Right hindlimb (tissue), 1 donor: ENCODE measurements at regions not wholly inside any gene's neighbourhood (a gene's known extent, or its start where the extent isn't known, plus 50 kb on each side); places are given as distances from the start of the nearest gene placed in this dataset.
"Not testable (repeated sequence)": the region's sequence is repeated elsewhere in the genome, so short reads cannot be mapped to it uniquely, and the experiment has no call there.

ENCODE experiments used
- DNase-seq: peaks from one replicate; pipeline ENCODE4 v3.0.0-alpha.2; 2018

DNA sequence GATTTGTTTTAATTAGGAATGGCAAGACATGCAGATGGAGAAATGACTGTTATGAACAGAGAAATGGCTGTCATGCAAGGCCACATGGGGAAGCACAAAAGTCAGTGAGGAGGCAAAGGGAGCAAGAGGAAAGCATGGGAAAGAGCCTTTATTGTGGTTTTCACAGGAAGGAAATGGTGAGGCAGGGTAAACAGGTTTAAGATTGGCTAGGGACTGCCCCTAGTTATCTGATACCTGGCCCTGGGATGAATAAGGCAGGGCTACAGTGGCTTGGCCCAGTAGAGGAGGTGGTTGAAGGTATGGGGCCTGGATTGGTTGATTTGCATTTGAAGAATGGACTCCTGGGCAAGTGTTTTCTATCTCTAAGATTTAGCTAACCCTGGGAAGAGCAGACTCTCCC lies 168.7 kb upstream of the CNOT2 start:
- no peak for DNase-seq

- no peak for DNase-seq
Measured at GRCh38 chr12:70077441-70077840, 165.8 kb upstream of the CNOT2 start.

- DNase-seq: no peak
Measured at GRCh38 chr12:70078161-70078560, 165.1 kb upstream of the CNOT2 start.

- no peak for DNase-seq
Measured at GRCh38 chr12:70080566-70080965, 162.7 kb upstream of the CNOT2 start.

GRCh38 chr12:70082997-70083676 lies 160.1 kb upstream of the CNOT2 start:
- DNase-seq: no peak

GRCh38 chr12:70083677-70084020 lies 159.6 kb upstream of the CNOT2 start:
- no peak for DNase-seq

DNA sequence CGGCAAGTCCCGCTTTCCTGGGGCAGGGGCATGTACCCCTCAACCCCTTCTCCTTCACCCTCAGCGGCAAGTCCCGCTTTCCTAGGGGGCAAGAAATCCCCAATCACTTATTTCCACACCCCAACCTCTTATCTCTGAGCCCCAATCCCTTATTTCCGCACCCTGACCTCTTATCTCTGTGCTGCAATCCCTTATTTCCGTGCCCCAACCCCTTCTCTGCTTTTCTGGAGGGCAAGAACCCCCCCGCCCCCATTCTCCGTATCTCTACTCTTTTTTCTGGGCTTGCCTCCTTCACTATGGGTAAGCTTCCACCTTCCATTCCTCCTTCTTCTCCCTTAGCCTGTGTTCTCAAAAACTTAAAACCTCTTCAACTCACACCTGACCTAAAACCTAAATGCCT lies 156.9 kb upstream of the CNOT2 start:
- not testable (repeated sequence) for DNase-seq

DNA sequence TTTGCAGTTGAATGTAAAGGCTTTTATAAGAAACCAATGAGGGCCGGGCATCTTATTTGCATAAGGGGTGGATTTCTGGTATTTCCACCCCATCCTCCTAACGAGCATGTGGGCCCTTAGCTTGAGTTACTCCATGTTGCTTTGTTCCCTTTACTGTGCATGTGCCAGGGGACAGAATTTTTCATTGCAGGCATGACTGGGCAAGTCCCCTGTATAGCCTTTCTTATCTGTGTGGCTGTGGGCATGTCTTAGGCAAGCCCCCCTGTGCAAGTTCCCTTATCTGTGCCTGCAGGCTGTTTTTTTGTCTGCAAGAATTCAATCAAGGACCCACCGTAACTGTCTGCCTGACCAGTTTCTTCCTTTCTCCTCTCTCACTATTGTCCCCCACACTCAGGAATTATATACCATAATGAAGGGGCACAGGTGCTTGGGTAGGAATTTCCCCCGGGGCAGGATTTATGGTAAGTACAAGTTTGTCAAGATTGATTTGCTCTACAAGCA lies 152.2 kb upstream of the CNOT2 start:
- no peak for DNase-seq

DNA sequence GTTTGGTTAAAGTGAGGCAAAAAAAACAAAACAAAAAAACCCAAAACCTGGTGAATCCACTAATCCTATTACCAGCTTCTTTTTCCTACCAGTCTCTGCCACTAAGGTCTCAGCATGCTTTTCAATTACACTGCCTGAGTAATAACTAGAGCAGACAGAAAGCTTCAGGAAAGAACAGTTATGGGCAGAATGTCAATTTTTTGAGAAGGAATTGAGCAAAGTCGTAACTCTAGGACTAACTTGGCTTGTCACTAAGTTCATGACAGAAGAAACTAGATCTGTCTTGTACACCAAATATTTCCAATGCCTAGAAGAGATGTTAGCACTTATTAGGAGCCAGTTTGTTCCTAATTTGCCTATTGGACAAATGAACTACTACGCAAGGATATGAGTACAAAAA lies 148.8 kb upstream of the CNOT2 start:
- no peak for DNase-seq

DNA sequence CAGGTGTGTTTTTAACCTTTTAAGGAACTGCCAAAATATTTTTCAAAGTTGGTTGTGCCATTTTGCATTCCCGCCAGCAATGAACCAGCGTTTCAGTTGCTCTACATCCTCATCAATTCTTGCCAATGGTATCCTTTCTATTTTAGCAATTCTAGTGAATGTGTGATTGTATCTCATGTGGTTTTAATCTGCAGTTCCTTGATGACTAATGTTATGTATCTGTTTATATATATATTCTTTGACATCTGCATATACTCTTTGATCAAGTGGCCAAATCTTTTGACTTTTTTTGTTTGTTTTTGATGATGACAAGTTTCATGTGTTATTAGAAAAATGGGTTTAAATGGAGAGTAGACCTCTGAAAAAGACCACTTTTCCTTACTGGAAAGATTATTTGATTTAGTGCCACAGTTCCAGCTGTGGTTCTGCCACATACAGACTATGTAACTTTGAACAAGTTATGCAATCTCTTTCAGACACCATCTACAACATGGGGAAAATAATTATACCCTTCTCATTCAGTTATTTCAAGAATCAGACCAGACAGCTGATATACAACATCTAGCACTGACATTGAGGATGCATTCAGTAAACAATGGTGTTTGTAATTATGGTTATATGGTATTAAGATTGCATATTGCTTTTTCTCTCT lies 146.3 kb upstream of the CNOT2 start:
- DNase-seq: no peak

GRCh38 chr12:70101064-70101463 lies 142.2 kb upstream of the CNOT2 start:
- DNase-seq: no peak

- no peak for DNase-seq
Measured at GRCh38 chr12:70106347-70106746, 136.9 kb upstream of the CNOT2 start.

DNA sequence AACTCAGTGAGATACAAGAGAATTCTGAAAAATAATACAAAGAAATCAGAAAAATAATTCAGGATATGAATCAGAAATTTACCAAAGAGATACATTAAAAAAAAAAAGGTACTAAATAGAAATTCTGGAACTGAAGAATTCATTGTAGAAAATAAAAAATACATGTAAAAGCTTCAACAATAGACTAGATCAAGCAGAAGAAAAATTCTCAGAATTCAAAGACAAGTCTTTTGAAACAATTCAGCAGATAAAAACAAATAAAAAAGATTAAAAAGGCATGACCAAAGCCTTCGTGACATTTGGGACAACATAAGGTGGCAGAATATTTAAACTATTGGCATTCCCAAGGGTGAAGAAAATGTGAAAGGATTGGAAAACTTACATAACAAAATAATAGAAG lies 133.1 kb upstream of the CNOT2 start:
- DNase-seq: no peak

- DNase-seq: no peak
Measured at GRCh38 chr12:70117670-70118069, 125.6 kb upstream of the CNOT2 start.

DNA sequence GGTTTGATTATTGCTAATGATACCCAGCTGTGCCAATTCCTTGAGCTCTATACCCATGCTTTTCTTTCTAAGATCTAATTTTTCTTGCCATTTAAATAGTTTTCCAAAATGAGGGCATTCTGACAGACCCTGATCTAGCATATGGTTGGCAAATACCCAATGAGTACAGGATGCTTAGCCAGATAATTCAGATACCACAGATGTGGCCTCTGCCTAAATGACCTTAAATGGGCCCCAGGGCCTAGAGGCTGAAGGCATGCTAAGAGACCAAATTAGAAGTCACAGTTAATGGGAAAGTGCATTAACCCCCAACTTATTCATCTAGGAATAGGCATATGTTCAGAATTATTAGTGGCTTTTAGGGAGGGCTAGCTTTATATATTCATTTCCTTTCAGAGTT lies 122.3 kb upstream of the CNOT2 start:
- no peak for DNase-seq

DNA sequence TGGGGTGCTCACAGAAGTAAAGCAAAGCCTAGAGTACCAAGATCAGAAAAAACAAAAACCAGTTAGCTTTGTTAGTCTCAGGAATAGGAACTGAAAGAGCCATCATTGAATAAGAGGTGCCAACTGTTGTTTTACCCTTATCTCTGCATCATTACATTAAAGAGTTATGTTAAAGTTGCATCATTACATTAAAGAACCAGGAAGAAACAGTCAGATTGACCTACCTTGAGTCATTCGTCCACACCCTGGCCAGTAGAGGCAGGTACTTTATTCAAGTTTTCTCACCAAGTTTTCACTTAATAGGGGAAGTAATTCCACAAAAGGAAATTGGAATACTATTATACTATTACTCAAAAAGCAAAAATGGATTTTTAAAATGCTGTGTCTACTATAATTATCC lies 121.7 kb upstream of the CNOT2 start:
- no peak for DNase-seq

GRCh38 chr12:70122804-70123203 lies 120.4 kb upstream of the CNOT2 start:
- no peak for DNase-seq

- no peak for DNase-seq
Measured at GRCh38 chr12:70149013-70149412, 94.2 kb upstream of the CNOT2 start.

DNA sequence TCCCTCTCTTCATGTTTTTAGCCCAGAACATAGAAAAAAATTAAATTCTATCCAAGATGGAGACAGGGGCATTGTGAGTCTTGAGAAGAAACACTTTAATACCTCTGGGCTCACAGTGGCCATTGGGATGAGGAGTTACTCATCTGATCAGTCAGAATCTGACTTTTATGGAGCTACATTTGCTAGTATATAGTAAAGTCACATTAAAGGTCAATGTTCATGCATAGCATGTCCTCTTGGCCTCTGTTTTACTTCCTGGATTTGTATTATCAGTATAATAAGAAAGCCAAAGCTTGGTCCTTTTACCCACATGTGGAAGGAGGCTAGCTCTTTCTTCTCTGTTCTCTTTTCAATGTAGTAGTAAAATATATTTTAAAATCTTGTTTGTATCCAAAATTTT lies 93.6 kb upstream of the CNOT2 start:
- DNase-seq: no peak

DNA sequence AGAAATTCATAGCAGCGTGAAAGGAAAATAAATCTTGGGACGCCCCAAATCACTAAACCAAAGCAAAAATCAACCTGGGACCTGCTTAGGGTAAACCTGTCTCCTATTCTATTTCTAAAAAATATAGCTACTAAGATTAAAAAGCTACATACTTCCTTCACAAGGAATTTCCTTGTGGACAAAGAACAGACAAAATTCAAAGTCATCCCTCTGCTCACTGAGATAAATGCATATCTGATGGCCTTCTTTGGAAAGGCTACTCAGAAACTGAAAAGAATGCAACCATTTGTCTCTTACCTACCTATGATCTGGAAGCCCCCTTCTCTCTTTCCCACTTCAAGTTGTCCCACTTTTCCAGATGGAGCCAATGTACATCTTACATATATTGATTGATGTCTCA lies 93.0 kb upstream of the CNOT2 start:
- DNase-seq: no peak

GRCh38 chr12:70151993-70152392 lies 91.2 kb upstream of the CNOT2 start:
- DNase-seq: no peak

- DNase-seq: no peak
Measured at GRCh38 chr12:70154087-70154638, 89.1 kb upstream of the CNOT2 start.

- DNase-seq: no peak
Measured at GRCh38 chr12:70154960-70155589, 88.2 kb upstream of the CNOT2 start.

DNA sequence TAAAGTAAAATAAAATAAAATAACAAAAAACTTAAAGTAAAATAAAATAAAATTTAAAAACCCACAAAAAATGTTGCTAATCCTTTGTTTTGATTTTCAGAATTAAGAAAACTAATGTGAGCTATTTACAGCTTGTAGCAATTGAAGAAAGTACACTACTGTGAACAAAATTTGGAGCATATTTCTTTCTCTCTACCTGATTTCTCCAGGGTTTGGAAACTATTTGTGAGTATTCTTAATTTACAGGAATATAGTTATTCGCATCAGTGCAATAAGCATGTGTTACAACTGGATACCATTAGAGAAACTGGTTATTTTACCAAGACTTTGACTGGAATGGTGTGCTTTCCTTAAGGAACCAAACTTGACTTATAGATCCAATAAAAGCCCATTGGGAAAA lies 86.1 kb upstream of the CNOT2 start:
- DNase-seq: no peak
